BLaER1 treated with 17β-estradiol and CSF1 and Interleukin-3, amounts not matched to agents 10 nM and 100 nM (cell line): ENCODE measurements at regions not wholly inside any gene's neighbourhood (a gene's known extent, or its start where the extent isn't known, plus 50 kb on each side); places are given as distances from the start of the nearest gene placed in this dataset.
"Not testable (repeated sequence)": the region's sequence is repeated elsewhere in the genome, so short reads cannot be mapped to it uniquely, and the experiment has no call there.

Source experiments
- H3K27ac ChIP-seq, 11 experiments: shearing (Covaris generic); formaldehyde crosslinking; 2 replicates each; pipeline ENCODE4 v1.8.1; 2022
- H3K27me3 ChIP-seq, 11 experiments: shearing (Covaris generic); formaldehyde crosslinking; 2 replicates each; pipeline ENCODE4 v1.8.1; 2022
- H3K36me3 ChIP-seq, 11 experiments: shearing (Covaris generic); formaldehyde crosslinking; 2 replicates each; pipeline ENCODE4 v1.8.1; 2022
- H3K4me1 ChIP-seq, 10 experiments: shearing (Covaris generic); formaldehyde crosslinking; 2 replicates each; pipeline ENCODE4 v1.8.1; 2022
- H3K4me2 ChIP-seq, 11 experiments: shearing (Covaris generic); formaldehyde crosslinking; 2 replicates each; pipeline ENCODE4 v1.8.1; 2022
- H3K4me3 ChIP-seq, 10 experiments: shearing (Covaris generic); formaldehyde crosslinking; 2 replicates each; pipeline ENCODE4 v1.8.1; 2022
- H3K9ac ChIP-seq, 11 experiments: shearing (Covaris generic); formaldehyde crosslinking; 2 replicates each; pipeline ENCODE4 v1.8.1; 2022
- H3K9me3 ChIP-seq, 11 experiments: shearing (Covaris generic); formaldehyde crosslinking; replicated peaks in 1 of 11; 2 replicates each; pipeline ENCODE4 v1.8.1; 2022
- H4K20me1 ChIP-seq, 11 experiments: shearing (Covaris generic); formaldehyde crosslinking; 2 replicates each; pipeline ENCODE4 v1.8.1; 2022
- Cebpa-rat ChIP-seq, 11 experiments: shearing (Covaris generic); IDR thresholded peaks; 2 replicates each; pipeline ENCODE4 v1.8.1; 2022

GRCh38 chr4:169852481-169852880 lies 94.7 kb upstream of the HPF1 start:
- no peaks in the 10 kb centered on the region for H3K4me1 ChIP-seq
- H3K9ac ChIP-seq: no peak overlapping the region
- H3K36me3 ChIP-seq: no peaks in the 10 kb centered on the region
- no peaks in the 10 kb centered on the region for H3K27me3 ChIP-seq
- no peaks in the 10 kb centered on the region; a peak in 1 of 22 replicates for H4K20me1 ChIP-seq
- no peaks in the 10 kb centered on the region for H3K9me3 ChIP-seq
- no peak overlapping the region for H3K27ac ChIP-seq
- no peak overlapping the region for H3K4me2 ChIP-seq
- TF ChIP-seq Cebpa-rat (IDR thresholded peaks at IDR 0.05): no peak
- H3K4me3 ChIP-seq: no peak overlapping the region

- Histone ChIP-seq H3K36me3 (no peaks in the 10 kb centered on the region), H3K27me3 (no peaks in the 10 kb centered on the region)
Observed at GRCh38 chr4:169851750-169852149, 94.0 kb upstream of the HPF1 start.

GRCh38 chr4:169849456-169849855 lies 91.7 kb upstream of the HPF1 start:
- no peaks in the 10 kb centered on the region for H3K4me1 ChIP-seq
- no peak overlapping the region for H3K4me3 ChIP-seq
- no peak overlapping the region for H3K4me2 ChIP-seq
- H3K36me3 ChIP-seq: no peaks in the 10 kb centered on the region
- no peak for TF ChIP-seq Cebpa-rat (IDR thresholded peaks at IDR 0.05)
- no peaks in the 10 kb centered on the region for H3K27me3 ChIP-seq
- no peaks in the 10 kb centered on the region for H4K20me1 ChIP-seq
- no peaks in the 10 kb centered on the region for H3K9me3 ChIP-seq
- H3K9ac ChIP-seq: no peak overlapping the region
- no peak overlapping the region for H3K27ac ChIP-seq

More at GRCh38 chr4:169851750-169852149, 94.0 kb upstream of the HPF1 start:
- Histone ChIP-seq H3K4me1 (no peaks in the 10 kb centered on the region), H3K4me2 (no peak overlapping the region), H3K27ac (no peak overlapping the region), H3K9me3 (no peaks in the 10 kb centered on the region), H4K20me1 (no peaks in the 10 kb centered on the region; a peak in 1 of 22 replicates), H3K4me3 (no peak overlapping the region), H3K9ac (no peak overlapping the region)
- no peak for TF ChIP-seq Cebpa-rat (IDR thresholded peaks at IDR 0.05)

GRCh38 chr4:169848018-169848417 lies 90.3 kb upstream of the HPF1 start:
- TF ChIP-seq Cebpa-rat (IDR thresholded peaks at IDR 0.05): no peak

GRCh38 chr4:169847171-169847570 lies 89.4 kb upstream of the HPF1 start:
- Histone ChIP-seq H3K36me3 (no peaks in the 10 kb centered on the region), H3K4me1 (no peaks in the 10 kb centered on the region; a peak in 2 of 20 replicates), H3K27ac (no peak overlapping the region), H3K9me3 (no peaks in the 10 kb centered on the region), H3K27me3 (no peaks in the 10 kb centered on the region), H4K20me1 (no peaks in the 10 kb centered on the region), H3K4me2 (no peak overlapping the region), H3K4me3 (no peak overlapping the region), H3K9ac (no peak overlapping the region)
- TF ChIP-seq Cebpa-rat (IDR thresholded peaks at IDR 0.05): no peak

More at GRCh38 chr4:169848018-169848417, 90.3 kb upstream of the HPF1 start:
- no peaks in the 10 kb centered on the region for H3K9me3 ChIP-seq
- H3K27ac ChIP-seq: no peak overlapping the region
- H3K4me3 ChIP-seq: no peak overlapping the region
- no peaks in the 10 kb centered on the region for H3K4me1 ChIP-seq
- no peak overlapping the region for H3K4me2 ChIP-seq
- H3K9ac ChIP-seq: no peak overlapping the region
- H4K20me1 ChIP-seq: no peaks in the 10 kb centered on the region
- no peaks in the 10 kb centered on the region for H3K36me3 ChIP-seq
- H3K27me3 ChIP-seq: no peaks in the 10 kb centered on the region

GRCh38 chr4:169846396-169846795 lies 88.7 kb upstream of the HPF1 start:
- H3K36me3 ChIP-seq: no peaks in the 10 kb centered on the region
- no peak for TF ChIP-seq Cebpa-rat (IDR thresholded peaks at IDR 0.05)
- H3K9ac ChIP-seq: no peak overlapping the region
- no peaks in the 10 kb centered on the region for H3K9me3 ChIP-seq
- no peak overlapping the region for H3K27ac ChIP-seq
- no peak overlapping the region for H3K4me2 ChIP-seq
- peaks cover 0 to 7% (median 2%) of the 10 kb centered on the region in 10 experiments; a peak in 8 of 20 replicates for H3K4me1 ChIP-seq
- no peaks in the 10 kb centered on the region for H4K20me1 ChIP-seq
- no peaks in the 10 kb centered on the region for H3K27me3 ChIP-seq
- H3K4me3 ChIP-seq: no peak overlapping the region

- H3K9me3 ChIP-seq: peaks cover 0 to 9% (median 0%) of the 10 kb centered on the region in 11 experiments; a peak in 6 of 22 replicates
- no peak overlapping the region for H3K4me3 ChIP-seq
- H3K27me3 ChIP-seq: no peaks in the 10 kb centered on the region
- no peak overlapping the region for H3K9ac ChIP-seq
- H3K36me3 ChIP-seq: no peaks in the 10 kb centered on the region
- peaks cover 0 to 19% (median 3%) of the 10 kb centered on the region in 10 experiments; a peak in 9 of 20 replicates for H3K4me1 ChIP-seq
- peak overlapping the region in 7 of 11 experiments; percentile 11 to 42 (median 25); a peak in 7 of 22 replicates for H3K4me2 ChIP-seq
- no peak for TF ChIP-seq Cebpa-rat (IDR thresholded peaks at IDR 0.05)
- no peak overlapping the region for H3K27ac ChIP-seq
- H4K20me1 ChIP-seq: no peaks in the 10 kb centered on the region
Observed at GRCh38 chr4:169841776-169842175, 84.0 kb upstream of the HPF1 start.

- Histone ChIP-seq H3K9me3 (peaks cover 0 to 9% (median 0%) of the 10 kb centered on the region in 11 experiments; a peak in 6 of 22 replicates), H3K4me1 (peaks cover 0 to 19% (median 3%) of the 10 kb centered on the region in 10 experiments; a peak in 9 of 20 replicates), H3K36me3 (no peaks in the 10 kb centered on the region), H3K4me2 (peak overlapping the region in 2 of 11 experiments; percentile 34 to 42; a peak in 1 of 22 replicates), H3K27ac (no peak overlapping the region), H3K9ac (no peak overlapping the region), H4K20me1 (no peaks in the 10 kb centered on the region), H3K4me3 (no peak overlapping the region), H3K27me3 (no peaks in the 10 kb centered on the region)
- TF ChIP-seq Cebpa-rat (IDR thresholded peaks at IDR 0.05): no peak
Observed at GRCh38 chr4:169840554-169840953, 82.8 kb upstream of the HPF1 start.

- not testable (repeated sequence) for H3K4me1 ChIP-seq, H3K4me2 ChIP-seq, H3K9ac ChIP-seq, H3K27me3 ChIP-seq, H4K20me1 ChIP-seq, H3K36me3 ChIP-seq, H3K4me3 ChIP-seq, H3K27ac ChIP-seq
- peaks cover 5 to 24% (median 13%) of the 10 kb centered on the region in 11 experiments; a peak in 14 of 22 replicates for H3K9me3 ChIP-seq
Observed at GRCh38 chr4:169828329-169828728, 70.6 kb upstream of the HPF1 start.

- TF ChIP-seq Cebpa-rat (IDR thresholded peaks at IDR 0.05): no peak
- Histone ChIP-seq H3K36me3 (no peaks in the 10 kb centered on the region), H3K27ac (no peak overlapping the region), H3K9ac (no peak overlapping the region), H3K27me3 (no peaks in the 10 kb centered on the region), H3K4me3 (no peak overlapping the region), H3K4me2 (no peak overlapping the region), H4K20me1 (no peaks in the 10 kb centered on the region), H3K4me1 (no peaks in the 10 kb centered on the region), H3K9me3 (peaks cover 5 to 22% (median 8%) of the 10 kb centered on the region in 11 experiments; a peak in 14 of 22 replicates)
Observed at GRCh38 chr4:169826634-169827187, 69.0 kb upstream of the HPF1 start.
